ENCODE measurements at regions not wholly inside any gene's neighbourhood (a gene's known extent, or its start where the extent isn't known, plus 50 kb on each side); places are given as distances from the start of the nearest gene placed in this dataset.

DNA sequence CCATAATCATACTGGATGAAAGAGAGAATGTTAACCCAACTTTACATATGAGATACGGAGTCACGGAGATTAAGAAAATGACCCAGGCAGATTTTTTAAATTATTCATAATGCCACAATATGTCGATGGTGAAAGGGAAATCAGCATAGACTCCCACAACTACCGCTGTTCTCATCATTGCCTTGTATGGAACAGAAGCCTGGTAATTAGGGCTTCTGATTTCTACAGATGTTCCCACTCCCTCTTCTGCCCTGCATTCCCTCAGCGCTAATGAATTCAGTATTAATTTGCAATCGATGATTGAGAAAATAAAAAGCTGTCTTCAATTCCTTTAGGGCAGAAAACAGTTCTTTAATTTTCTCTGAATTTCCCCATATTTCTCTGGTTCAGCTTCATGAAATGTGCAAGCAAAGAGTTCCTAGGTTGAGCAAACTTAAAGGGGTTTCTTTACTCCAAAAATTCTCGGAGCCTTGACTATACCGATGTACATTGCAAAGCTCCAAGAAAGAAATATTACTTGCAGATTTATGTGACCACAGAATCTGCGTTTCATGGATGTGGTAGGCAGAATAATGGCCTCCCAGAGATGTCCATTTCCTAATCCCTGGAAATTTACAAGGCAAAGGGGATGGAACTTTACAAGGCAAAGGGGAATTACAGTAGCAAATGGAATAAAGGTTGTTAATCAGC is 134.9 kb upstream of the ZC3H12C start:
- no peak for TF ChIP-seq TAF1 (IDR thresholded peaks at IDR 0.05; ENCODE audit: borderline replicate concordance, low read depth, low read length)
- TF ChIP-seq, protein P1, sequence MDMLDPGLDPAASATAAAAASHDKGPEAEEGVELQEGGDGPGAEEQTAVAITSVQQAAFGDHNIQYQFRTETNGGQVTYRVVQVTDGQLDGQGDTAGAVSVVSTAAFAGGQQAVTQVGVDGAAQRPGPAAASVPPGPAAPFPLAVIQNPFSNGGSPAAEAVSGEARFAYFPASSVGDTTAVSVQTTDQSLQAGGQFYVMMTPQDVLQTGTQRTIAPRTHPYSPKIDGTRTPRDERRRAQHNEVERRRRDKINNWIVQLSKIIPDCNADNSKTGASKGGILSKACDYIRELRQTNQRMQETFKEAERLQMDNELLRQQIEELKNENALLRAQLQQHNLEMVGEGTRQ (IDR thresholded peaks at IDR 0.05; ENCODE audit: borderline replicate concordance, low read depth, low read length): no peak
- no peak for TF ChIP-seq HCFC1 (IDR thresholded peaks at IDR 0.05; ENCODE audit: low read length)
- no peak for TF ChIP-seq POLR2A (IDR thresholded peaks at IDR 0.05; ENCODE audit: low read depth, low read length)
- TF ChIP-seq, protein P2, sequence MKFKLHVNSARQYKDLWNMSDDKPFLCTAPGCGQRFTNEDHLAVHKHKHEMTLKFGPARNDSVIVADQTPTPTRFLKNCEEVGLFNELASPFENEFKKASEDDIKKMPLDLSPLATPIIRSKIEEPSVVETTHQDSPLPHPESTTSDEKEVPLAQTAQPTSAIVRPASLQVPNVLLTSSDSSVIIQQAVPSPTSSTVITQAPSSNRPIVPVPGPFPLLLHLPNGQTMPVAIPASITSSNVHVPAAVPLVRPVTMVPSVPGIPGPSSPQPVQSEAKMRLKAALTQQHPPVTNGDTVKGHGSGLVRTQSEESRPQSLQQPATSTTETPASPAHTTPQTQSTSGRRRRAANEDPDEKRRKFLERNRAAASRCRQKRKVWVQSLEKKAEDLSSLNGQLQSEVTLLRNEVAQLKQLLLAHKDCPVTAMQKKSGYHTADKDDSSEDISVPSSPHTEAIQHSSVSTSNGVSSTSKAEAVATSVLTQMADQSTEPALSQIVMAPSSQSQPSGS (IDR thresholded peaks at IDR 0.05; ENCODE audit: low read length): no peak
- TF ChIP-seq, protein P3, sequence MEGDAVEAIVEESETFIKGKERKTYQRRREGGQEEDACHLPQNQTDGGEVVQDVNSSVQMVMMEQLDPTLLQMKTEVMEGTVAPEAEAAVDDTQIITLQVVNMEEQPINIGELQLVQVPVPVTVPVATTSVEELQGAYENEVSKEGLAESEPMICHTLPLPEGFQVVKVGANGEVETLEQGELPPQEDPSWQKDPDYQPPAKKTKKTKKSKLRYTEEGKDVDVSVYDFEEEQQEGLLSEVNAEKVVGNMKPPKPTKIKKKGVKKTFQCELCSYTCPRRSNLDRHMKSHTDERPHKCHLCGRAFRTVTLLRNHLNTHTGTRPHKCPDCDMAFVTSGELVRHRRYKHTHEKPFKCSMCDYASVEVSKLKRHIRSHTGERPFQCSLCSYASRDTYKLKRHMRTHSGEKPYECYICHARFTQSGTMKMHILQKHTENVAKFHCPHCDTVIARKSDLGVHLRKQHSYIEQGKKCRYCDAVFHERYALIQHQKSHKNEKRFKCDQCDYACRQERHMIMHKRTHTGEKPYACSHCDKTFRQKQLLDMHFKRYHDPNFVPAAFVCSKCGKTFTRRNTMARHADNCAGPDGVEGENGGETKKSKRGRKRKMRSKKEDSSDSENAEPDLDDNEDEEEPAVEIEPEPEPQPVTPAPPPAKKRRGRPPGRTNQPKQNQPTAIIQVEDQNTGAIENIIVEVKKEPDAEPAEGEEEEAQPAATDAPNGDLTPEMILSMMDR (IDR thresholded peaks at IDR 0.05 in 2 of 3, conservative IDR thresholded peaks at IDR 0.05 in 1 of 3; ENCODE audit: control insufficient read depth in 2 of 3, extremely low read depth in 1 of 3, insufficient read depth in 1 of 3, low read depth in 3 of 3, low read length in 3 of 3): no peak
- TF ChIP-seq MXI1 (IDR thresholded peaks at IDR 0.05; ENCODE audit: low read depth, low read length): no peak
- no peak for TF ChIP-seq MEF2A (IDR thresholded peaks at IDR 0.05; ENCODE audit: insufficient read depth, low read depth, low read length)
- TF ChIP-seq MTA3 (IDR thresholded peaks at IDR 0.05; ENCODE audit: borderline replicate concordance, low read length): no peak
